ENCODE measurements at regions not wholly inside any gene's neighbourhood (a gene's known extent, or its start where the extent isn't known, plus 50 kb on each side); places are given as distances from the start of the nearest gene placed in this dataset.

- Mint-ChIP-seq H3K4me1 (no peaks in the 10 kb centered on the region), H3K36me3 (no peaks in the 10 kb centered on the region), H3K27ac (no peak overlapping the region), H3K9me3 (no peaks in the 10 kb centered on the region), H3K27me3 (ENCODE audit: insufficient read depth, low read depth) (no peaks in the 10 kb centered on the region), H3K4me3 (no peak overlapping the region)
- Histone ChIP-seq H3K27me3 (no peaks in the 10 kb centered on the region), H4K20me1 (ENCODE audit: low read depth) (no peaks in the 10 kb centered on the region), H3F3A (ENCODE audit: low read depth) (no peaks in the 10 kb centered on the region), H3K36me3 (no peaks in the 10 kb centered on the region), H3K4me2 (no peak overlapping the region), H3K9me3 (ENCODE audit: low read depth) (no peaks in the 10 kb centered on the region), H3K79me2 (ENCODE audit: low read depth) (no peaks in the 10 kb centered on the region), H3K4me1 (no peaks in the 10 kb centered on the region), H3K4me3 (no peak overlapping the region), H2AFZ (replicated peaks) (no peak overlapping the region), H3K9ac (no peak overlapping the region), H3K27ac (no peak overlapping the region)
- TF ChIP-seq EZH2phosphoT487 (IDR thresholded peaks at IDR 0.05) (no peak), CTCF (IDR thresholded peaks at IDR 0.05) (no peak), EZH2 (IDR thresholded peaks at IDR 0.05) (no peak)
- DNase-seq (ENCODE audit: low spot score): no peak
These were observed 230.4 kb upstream of the TMEM72 start for GRCh38 chr10:44680764-44681163.

- no peak overlapping the region for H3K4me3 ChIP-seq
- H3F3A ChIP-seq (ENCODE audit: low read depth): no peaks in the 10 kb centered on the region
- no peaks in the 10 kb centered on the region for H3K4me1 ChIP-seq
- H3K27ac ChIP-seq: no peak overlapping the region
- no peak for DNase-seq (ENCODE audit: low spot score)
- Mint-ChIP-seq H3K9me3 (no peaks in the 10 kb centered on the region), H3K27me3 (ENCODE audit: insufficient read depth, low read depth) (no peaks in the 10 kb centered on the region), H3K27ac (no peak overlapping the region), H3K4me1 (no peaks in the 10 kb centered on the region), H3K4me3 (no peak overlapping the region), H3K36me3 (no peaks in the 10 kb centered on the region)
- no peak overlapping the region for H3K4me2 ChIP-seq
- H3K79me2 ChIP-seq (ENCODE audit: low read depth): no peaks in the 10 kb centered on the region
- no peak overlapping the region for H2AFZ ChIP-seq (replicated peaks)
- H3K9me3 ChIP-seq (ENCODE audit: low read depth): no peaks in the 10 kb centered on the region
- H3K27me3 ChIP-seq: no peaks in the 10 kb centered on the region
- TF ChIP-seq EZH2 (IDR thresholded peaks at IDR 0.05) (no peak), CTCF (IDR thresholded peaks at IDR 0.05) (no peak), EZH2phosphoT487 (IDR thresholded peaks at IDR 0.05) (no peak)
- H4K20me1 ChIP-seq (ENCODE audit: low read depth): no peaks in the 10 kb centered on the region
- no peaks in the 10 kb centered on the region for H3K36me3 ChIP-seq
- no peak overlapping the region for H3K9ac ChIP-seq
These were observed 228.6 kb upstream of the TMEM72 start for GRCh38 chr10:44682507-44682906.

- no peaks in the 10 kb centered on the region for H3K36me3 Mint-ChIP-seq
- no peak for DNase-seq (ENCODE audit: low spot score)
- H3K4me3 ChIP-seq: no peak overlapping the region
- H3K4me1 ChIP-seq: no peaks in the 10 kb centered on the region
- H3F3A ChIP-seq (ENCODE audit: low read depth): no peaks in the 10 kb centered on the region
- no peak overlapping the region for H3K4me3 Mint-ChIP-seq
- H3K9me3 ChIP-seq (ENCODE audit: low read depth): no peaks in the 10 kb centered on the region
- no peaks in the 10 kb centered on the region for H3K36me3 ChIP-seq
- no peak overlapping the region for H3K4me2 ChIP-seq
- H4K20me1 ChIP-seq (ENCODE audit: low read depth): no peaks in the 10 kb centered on the region
- no peak for TF ChIP-seq EZH2 (IDR thresholded peaks at IDR 0.05)
- TF ChIP-seq CTCF (IDR thresholded peaks at IDR 0.05): no peak
- no peak for TF ChIP-seq EZH2phosphoT487 (IDR thresholded peaks at IDR 0.05)
- no peaks in the 10 kb centered on the region for H3K27me3 ChIP-seq
- H3K27me3 Mint-ChIP-seq (ENCODE audit: insufficient read depth, low read depth): no peaks in the 10 kb centered on the region
- no peaks in the 10 kb centered on the region for H3K4me1 Mint-ChIP-seq
- no peaks in the 10 kb centered on the region for H3K9me3 Mint-ChIP-seq
- H3K79me2 ChIP-seq (ENCODE audit: low read depth): no peaks in the 10 kb centered on the region
- H3K27ac Mint-ChIP-seq: no peak overlapping the region
- H3K27ac ChIP-seq: no peak overlapping the region
- no peak overlapping the region for H2AFZ ChIP-seq (replicated peaks)
- H3K9ac ChIP-seq: no peak overlapping the region
These were observed 226.5 kb upstream of the TMEM72 start for GRCh38 chr10:44684661-44685060.

GRCh38 chr10:44685220-44685619, 225.9 kb upstream of the TMEM72 start:
- TF ChIP-seq EZH2 (IDR thresholded peaks at IDR 0.05) (no peak), CTCF (IDR thresholded peaks at IDR 0.05) (no peak), EZH2phosphoT487 (IDR thresholded peaks at IDR 0.05) (no peak)

More at GRCh38 chr10:44685220-44685619, 225.9 kb upstream of the TMEM72 start:
- no peak overlapping the region for H2AFZ ChIP-seq (replicated peaks)
- Mint-ChIP-seq H3K4me3 (no peak overlapping the region), H3K9me3 (no peaks in the 10 kb centered on the region), H3K36me3 (no peaks in the 10 kb centered on the region), H3K27me3 (ENCODE audit: insufficient read depth, low read depth) (no peaks in the 10 kb centered on the region), H3K4me1 (no peaks in the 10 kb centered on the region), H3K27ac (no peak overlapping the region)
- H3K27me3 ChIP-seq: no peaks in the 10 kb centered on the region
- no peak overlapping the region for H3K4me2 ChIP-seq
- no peak overlapping the region for H3K4me3 ChIP-seq
- no peak overlapping the region for H3K27ac ChIP-seq
- H3K36me3 ChIP-seq: no peaks in the 10 kb centered on the region
- no peaks in the 10 kb centered on the region for H4K20me1 ChIP-seq (ENCODE audit: low read depth)
- no peaks in the 10 kb centered on the region for H3K4me1 ChIP-seq
- no peak overlapping the region for H3K9ac ChIP-seq
- DNase-seq (ENCODE audit: low spot score): no peak
- H3K9me3 ChIP-seq (ENCODE audit: low read depth): no peaks in the 10 kb centered on the region
- no peaks in the 10 kb centered on the region for H3K79me2 ChIP-seq (ENCODE audit: low read depth)
- H3F3A ChIP-seq (ENCODE audit: low read depth): no peaks in the 10 kb centered on the region
